Neuronal stem cell (in vitro differentiated cells): ENCODE measurements at regions not wholly inside any gene's neighbourhood (a gene's known extent, or its start where the extent isn't known, plus 50 kb on each side); places are given as distances from the start of the nearest gene placed in this dataset.

ENCODE experiments used
- DNase-seq: peaks from one replicate; pipeline ENCODE4 v3.0.0-alpha.2; 2013; ENCODE audit warnings: low spot score
- H2AFZ ChIP-seq: one replicate; pipeline ENCODE4 v1.6.1; 2013; ENCODE audit warnings: mild to moderate bottlenecking, low read length, inconsistent platforms
- H2AK5ac ChIP-seq: 2 replicates; pipeline ENCODE4 v1.6.1; 2013; ENCODE audit warnings: low read depth, mild to moderate bottlenecking, inconsistent platforms, low read length, moderate library complexity, mixed read lengths
- H2BK120ac ChIP-seq: 2 replicates; pipeline ENCODE4 v1.6.1; 2013; ENCODE audit warnings: low read depth, mild to moderate bottlenecking, inconsistent platforms, low read length, moderate library complexity, mixed read lengths
- H2BK12ac ChIP-seq: one replicate; pipeline ENCODE4 v1.6.1; 2013; ENCODE audit warnings: low read length, inconsistent platforms
- H2BK15ac ChIP-seq: 2 replicates; pipeline ENCODE4 v1.6.1; 2013; ENCODE audit warnings: mild to moderate bottlenecking, low read length, inconsistent platforms, mixed read lengths
- H2BK5ac ChIP-seq: one replicate; pipeline ENCODE4 v1.6.1; 2013; ENCODE audit warnings: inconsistent platforms, mild to moderate bottlenecking, low read length, moderate library complexity
- H3K14ac ChIP-seq: one replicate; pipeline ENCODE4 v1.6.1; 2013; ENCODE audit warnings: low read length, inconsistent platforms
- H3K18ac ChIP-seq: 2 replicates; pipeline ENCODE4 v1.6.1; 2013; ENCODE audit warnings: low read length, inconsistent platforms
- H3K23ac ChIP-seq: 2 replicates; pipeline ENCODE4 v1.6.1; 2013; ENCODE audit warnings: low read depth, mild to moderate bottlenecking, mixed read lengths, low read length, inconsistent platforms; ENCODE audit not compliant: poor library complexity
- H3K27ac ChIP-seq: replicated peaks from 3 replicates; pipeline ENCODE4 v1.5.1; 2013; ENCODE audit warnings: low read length, inconsistent platforms
- H3K27me3 ChIP-seq, 3 experiments: 2 replicates each; pipeline ENCODE4 v1.6.1; 2013; ENCODE audit warnings: low read length in 3 of 3, mild to moderate bottlenecking in 2 of 3, inconsistent platforms in 1 of 3, low read depth in 1 of 3, mixed read lengths in 1 of 3, moderate library complexity in 1 of 3; ENCODE audit not compliant: control insufficient read depth in 3 of 3, insufficient read depth in 3 of 3
- H3K36me3 ChIP-seq, 2 donors: replicated peaks in 1 of 2; 2 replicates each; pipeline ENCODE4 v1.6.1; 2013; ENCODE audit warnings: low read length in 2 of 2; ENCODE audit not compliant: control insufficient read depth in 2 of 2, insufficient read depth in 2 of 2
- H3K4ac ChIP-seq: 2 replicates; pipeline ENCODE4 v1.6.1; 2013; ENCODE audit warnings: inconsistent platforms, mild to moderate bottlenecking, low read length, moderate library complexity
- H3K4me1 ChIP-seq, 2 donors: 1 replicate in 1 of 2; 2 replicates in 1 of 2; pipeline ENCODE4 v1.6.1; 2013; ENCODE audit warnings: low read length in 2 of 2, low read depth in 1 of 2; ENCODE audit not compliant: control insufficient read depth in 2 of 2, insufficient read depth in 1 of 2
- H3K4me2 ChIP-seq: one replicate; pipeline ENCODE4 v1.6.1; 2013; ENCODE audit warnings: mild to moderate bottlenecking, low read length, inconsistent platforms; ENCODE audit not compliant: insufficient read depth, poor library complexity, severe bottlenecking
- H3K4me3 ChIP-seq, 2 donors: 2 replicates each; pipeline ENCODE4 v1.5.1; 2013; ENCODE audit warnings: low read length in 2 of 2, mild to moderate bottlenecking in 2 of 2, inconsistent platforms in 1 of 2, moderate library complexity in 1 of 2
- H3K79me1 ChIP-seq: one replicate; pipeline ENCODE4 v1.6.1; 2013; ENCODE audit warnings: low read depth, mild to moderate bottlenecking, inconsistent platforms, low read length, moderate library complexity
- H3K9ac ChIP-seq: one replicate; pipeline ENCODE4 v1.6.1; 2013; ENCODE audit warnings: mild to moderate bottlenecking, low read depth, low read length, inconsistent platforms; ENCODE audit not compliant: poor library complexity
- H3K9me3 ChIP-seq, 2 donors: replicated peaks in 1 of 2; 2 replicates each; pipeline versions ENCODE3 to v1.6.1; 2013; ENCODE audit warnings: low read length in 2 of 2, mild to moderate bottlenecking in 2 of 2, inconsistent platforms in 1 of 2, low read depth in 1 of 2, mixed read lengths in 1 of 2, moderate library complexity in 1 of 2; ENCODE audit not compliant: control insufficient read depth in 2 of 2, insufficient read depth in 1 of 2
- H4K8ac ChIP-seq: one replicate; pipeline ENCODE4 v1.6.1; 2013; ENCODE audit warnings: low read depth, mild to moderate bottlenecking, inconsistent platforms, low read length, moderate library complexity
- H4K91ac ChIP-seq: one replicate; pipeline ENCODE4 v1.6.1; 2013; ENCODE audit warnings: low read length, low read depth, mild to moderate bottlenecking, inconsistent platforms; ENCODE audit not compliant: poor library complexity
- whole genome bisulfite sequencing, 2 donors: extraction: QIAGEN DNeasy Blood & Tissue Kit; methylation state at CpG; one replicate each; pipeline ENCODE4 v1.1.7; 2013; ENCODE audit warnings: missing lambda C conversion rate in 2 of 2, mixed read lengths in 1 of 2; ENCODE audit not compliant: insufficient read length in 2 of 2, insufficient replicate concordance in 1 of 2; ENCODE audit errors: extremely low coverage in 2 of 2; 5-methylcytosine and 5-hydroxymethylcytosine counted together

DNA sequence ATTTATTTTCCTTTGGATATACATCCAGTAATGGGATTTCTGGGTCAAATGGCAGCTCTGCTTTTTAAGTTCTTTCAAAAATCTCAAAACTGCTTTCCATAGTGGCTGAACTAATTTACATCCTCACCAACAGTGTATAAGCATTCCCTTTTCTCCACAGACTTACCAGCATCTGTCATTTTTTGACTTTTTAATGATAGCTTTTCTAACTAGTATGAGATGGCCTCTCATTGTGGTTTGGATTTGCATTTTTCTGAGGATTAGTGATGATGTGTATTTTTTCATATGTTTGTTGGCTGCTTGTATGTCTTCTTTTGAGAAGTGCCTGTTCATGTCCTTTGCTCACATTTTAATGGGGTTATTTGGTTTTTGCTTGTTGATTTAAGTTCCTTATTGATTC lies 90.0 kb upstream of the HMHB1 start:
- H3K4me1 ChIP-seq: no peaks in the 10 kb centered on the region
- H3K4me2 ChIP-seq: no peak overlapping the region
- no peak overlapping the region for H2BK5ac ChIP-seq
- no peak overlapping the region for H3K18ac ChIP-seq
- no peak overlapping the region for H2BK12ac ChIP-seq
- no peak overlapping the region for H2AK5ac ChIP-seq
- no peak overlapping the region for H3K27ac ChIP-seq
- no peaks in the 10 kb centered on the region for H3K36me3 ChIP-seq
- no peak overlapping the region for H4K91ac ChIP-seq
- H3K4ac ChIP-seq: no peak overlapping the region
- H3K23ac ChIP-seq: no peak overlapping the region
- H3K79me1 ChIP-seq: no peaks in the 10 kb centered on the region
- no peak overlapping the region for H2BK15ac ChIP-seq
- H3K4me3 ChIP-seq: no peak overlapping the region
- no peak overlapping the region for H2AFZ ChIP-seq
- no peak overlapping the region for H3K14ac ChIP-seq
- no peak overlapping the region for H3K9ac ChIP-seq
- no peaks in the 10 kb centered on the region for H3K9me3 ChIP-seq
- no peaks in the 10 kb centered on the region for H3K27me3 ChIP-seq
- no peak overlapping the region for H2BK120ac ChIP-seq
- DNase-seq: no peak
- H4K8ac ChIP-seq: no peak overlapping the region

DNA sequence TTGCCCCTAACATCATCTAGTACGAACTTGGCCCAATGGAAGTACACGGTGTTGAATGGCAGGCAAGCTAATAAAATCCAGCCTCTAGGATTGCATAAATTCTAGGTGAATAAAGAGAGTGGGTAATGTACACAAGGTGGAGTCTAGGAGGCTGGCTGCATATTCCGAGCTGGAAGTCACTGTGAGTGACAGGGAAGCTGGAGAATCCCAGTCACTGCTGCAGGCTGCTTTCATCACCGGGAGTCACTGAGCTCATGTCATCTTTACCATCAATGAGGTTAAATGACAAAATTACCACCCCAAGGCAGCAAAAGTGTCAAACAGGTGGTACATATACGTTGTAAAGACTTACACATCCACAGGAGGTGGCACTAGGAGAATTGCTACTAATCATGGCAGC lies 91.3 kb upstream of the HMHB1 start:
- Histone ChIP-seq H2BK5ac (no peak overlapping the region), H4K91ac (no peak overlapping the region), H3K14ac (no peak overlapping the region), H3K9ac (no peak overlapping the region), H2BK120ac (no peak overlapping the region), H2BK15ac (no peak overlapping the region), H3K23ac (no peak overlapping the region), H3K4me2 (no peak overlapping the region), H3K18ac (no peak overlapping the region), H3K27ac (no peak overlapping the region), H3K4ac (no peak overlapping the region), H3K4me1 (no peaks in the 10 kb centered on the region), H2BK12ac (no peak overlapping the region), H3K79me1 (no peaks in the 10 kb centered on the region), H2AFZ (no peak overlapping the region), H2AK5ac (no peak overlapping the region), H3K9me3 (no peaks in the 10 kb centered on the region), H3K27me3 (no peaks in the 10 kb centered on the region), H3K36me3 (no peaks in the 10 kb centered on the region), H3K4me3 (no peak overlapping the region), H4K8ac (no peak overlapping the region)
- WGBS, 2 donors: no CpG with 5 or more reads among the region's 5 CpGs
- no peak for DNase-seq

DNA sequence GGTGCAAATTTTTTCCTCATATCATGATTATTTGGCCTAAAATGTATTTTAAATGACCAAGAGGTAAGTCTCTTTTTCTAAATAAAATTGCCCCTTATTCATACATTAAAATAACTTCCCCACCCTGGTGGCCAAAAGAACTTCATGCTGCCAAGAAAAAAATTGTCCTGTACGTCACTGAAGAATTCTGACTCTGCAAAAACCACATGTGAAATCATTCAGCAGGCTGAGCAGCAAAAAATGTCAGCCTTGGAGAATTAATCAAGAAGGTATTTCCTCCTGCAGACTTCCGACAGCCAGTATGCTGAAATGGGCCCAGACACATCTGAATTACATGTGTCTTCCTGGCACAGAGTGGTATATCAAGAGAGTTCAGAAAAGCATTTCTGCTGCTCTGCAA lies 94.6 kb upstream of the HMHB1 start:
- DNase-seq: no peak
- no peak overlapping the region for H3K4me3 ChIP-seq
- no peak overlapping the region for H4K91ac ChIP-seq
- no peak overlapping the region for H2BK120ac ChIP-seq
- H3K14ac ChIP-seq: no peak overlapping the region
- no peak overlapping the region for H3K9ac ChIP-seq
- no peak overlapping the region for H2BK5ac ChIP-seq
- no peaks in the 10 kb centered on the region for H3K27me3 ChIP-seq
- H3K18ac ChIP-seq: no peak overlapping the region
- no peak overlapping the region for H3K4me2 ChIP-seq
- H3K4me1 ChIP-seq: no peaks in the 10 kb centered on the region
- no peak overlapping the region for H3K23ac ChIP-seq
- no peaks in the 10 kb centered on the region for H3K79me1 ChIP-seq
- no peak overlapping the region for H2BK15ac ChIP-seq
- H2AFZ ChIP-seq: no peak overlapping the region
- no peaks in the 10 kb centered on the region for H3K9me3 ChIP-seq
- no peak overlapping the region for H3K4ac ChIP-seq
- H4K8ac ChIP-seq: no peak overlapping the region
- no CpG with 5 or more reads among the region's 2 CpGs for WGBS, 2 donors
- no peaks in the 10 kb centered on the region for H3K36me3 ChIP-seq
- H2BK12ac ChIP-seq: no peak overlapping the region
- H3K27ac ChIP-seq: no peak overlapping the region
- H2AK5ac ChIP-seq: no peak overlapping the region

DNA sequence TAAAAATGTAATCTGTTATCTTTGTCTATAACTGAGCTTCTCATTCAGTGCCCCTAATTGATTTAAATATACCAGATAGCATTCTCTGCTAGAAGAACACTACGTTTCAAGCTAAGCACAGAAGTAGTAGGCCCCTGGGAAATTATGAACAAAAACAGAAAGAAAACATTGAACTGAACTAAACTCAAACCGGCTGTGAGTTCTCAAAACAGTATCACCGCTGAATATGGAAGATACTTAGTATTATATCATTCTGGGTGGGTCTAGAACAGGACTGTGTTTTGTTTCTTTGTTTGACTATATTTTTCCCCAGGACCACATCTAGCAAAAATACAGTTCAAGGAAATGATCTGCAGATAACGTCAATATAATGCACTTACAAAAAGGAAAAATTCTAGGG lies 95.1 kb upstream of the HMHB1 start:
- H3K14ac ChIP-seq: no peak overlapping the region
- no peak overlapping the region for H3K9ac ChIP-seq
- no peaks in the 10 kb centered on the region for H3K79me1 ChIP-seq
- H3K18ac ChIP-seq: no peak overlapping the region
- no peak for DNase-seq
- no peak overlapping the region for H2BK12ac ChIP-seq
- H4K8ac ChIP-seq: no peak overlapping the region
- WGBS, 2 donors: no CpG with 5 or more reads among the region's 4 CpGs
- no peak overlapping the region for H2BK5ac ChIP-seq
- H3K36me3 ChIP-seq: no peaks in the 10 kb centered on the region
- H3K27ac ChIP-seq: no peak overlapping the region
- H3K4me2 ChIP-seq: no peak overlapping the region
- H3K27me3 ChIP-seq: no peaks in the 10 kb centered on the region
- no peak overlapping the region for H2AFZ ChIP-seq
- no peak overlapping the region for H4K91ac ChIP-seq
- no peak overlapping the region for H3K4me3 ChIP-seq
- H3K23ac ChIP-seq: no peak overlapping the region
- no peak overlapping the region for H3K4ac ChIP-seq
- H3K9me3 ChIP-seq: no peaks in the 10 kb centered on the region
- no peak overlapping the region for H2AK5ac ChIP-seq
- no peak overlapping the region for H2BK15ac ChIP-seq
- no peaks in the 10 kb centered on the region for H3K4me1 ChIP-seq
- H2BK120ac ChIP-seq: no peak overlapping the region
